Liver (tissue), 8 donors: ENCODE measurements at regions not wholly inside any gene's neighbourhood (a gene's known extent, or its start where the extent isn't known, plus 50 kb on each side); places are given as distances from the start of the nearest gene placed in this dataset.

Source experiments
- DNase-seq: peaks from one replicate; pipeline ENCODE4 v3.0.0-alpha.2; 2017; ENCODE audit warnings: low spot score
- H3K27ac ChIP-seq, 2 donors: one replicate each; pipeline ENCODE4 v1.7.0; 2013; ENCODE audit warnings: inconsistent platforms in 2 of 2, low read length in 2 of 2, control low read depth in 1 of 2, low read depth in 1 of 2, mild to moderate bottlenecking in 1 of 2
- H3K27me3 ChIP-seq, 4 donors: one replicate each; pipeline versions ENCODE4 v1.6.1 to v1.7.0; 2013; ENCODE audit warnings: low read length in 3 of 4, inconsistent platforms in 1 of 4, mild to moderate bottlenecking in 1 of 4, moderate library complexity in 1 of 4; ENCODE audit not compliant: control insufficient read depth in 4 of 4, insufficient read depth in 4 of 4
- H3K36me3 ChIP-seq, 4 donors: one replicate each; pipeline versions ENCODE4 v1.6.1 to v1.7.0; 2013; ENCODE audit warnings: low read length in 3 of 4, mild to moderate bottlenecking in 3 of 4, low read depth in 1 of 4, moderate library complexity in 1 of 4; ENCODE audit not compliant: control insufficient read depth in 4 of 4, insufficient read depth in 3 of 4
- H3K4me1 ChIP-seq, 4 donors: one replicate each; pipeline versions ENCODE4 v1.6.1 to v1.7.0; 2013; ENCODE audit warnings: low read length in 3 of 4, mild to moderate bottlenecking in 3 of 4, moderate library complexity in 1 of 4; ENCODE audit not compliant: control insufficient read depth in 4 of 4, insufficient read depth in 4 of 4
- H3K4me3 ChIP-seq, 3 donors: one replicate each; pipeline versions ENCODE4 v1.6.1 to v1.7.0; 2013; ENCODE audit warnings: low read length in 3 of 3, control low read depth in 1 of 3, low read depth in 1 of 3, mild to moderate bottlenecking in 1 of 3
- H3K9ac ChIP-seq, 2 donors: one replicate each; pipeline ENCODE4 v1.7.0; 2013; ENCODE audit warnings: low read length in 2 of 2, mild to moderate bottlenecking in 2 of 2, moderate library complexity in 2 of 2, control low read depth in 1 of 2, low read depth in 1 of 2
- H3K9me3 ChIP-seq, 4 donors: one replicate each; pipeline versions ENCODE4 v1.6.1 to v1.7.0; 2013; ENCODE audit warnings: low read length in 3 of 4; ENCODE audit not compliant: control insufficient read depth in 4 of 4
- ATF3 ChIP-seq: IDR thresholded peaks from 2 replicates; pipeline ENCODE4 v1.6.1; 2016; ENCODE audit warnings: antibody characterized with exemption
- CTCF ChIP-seq: fragments of 150-350 bp; IDR thresholded peaks from 2 replicates; pipeline ENCODE4 v1.5.1; 2017; ENCODE audit warnings: improper control_type of control experiment, low read depth, low read length; ENCODE audit not compliant: missing input control
- EGR1 ChIP-seq, 2 donors: IDR thresholded peaks; 2 replicates each; pipeline ENCODE4 v1.6.1; 2016 to 2018; ENCODE audit warnings: antibody characterized with exemption in 2 of 2, low read depth in 2 of 2
- FOXA1 ChIP-seq: IDR thresholded peaks from 2 replicates; pipeline ENCODE4 v1.6.1; 2016; ENCODE audit warnings: antibody characterized with exemption
- FOXA2 ChIP-seq: IDR thresholded peaks from 2 replicates; pipeline ENCODE4 v1.6.1; 2016; ENCODE audit warnings: antibody characterized with exemption
- GABPA ChIP-seq, 2 donors: IDR thresholded peaks in 1 of 2; conservative IDR thresholded peaks in 1 of 2; 2 replicates each; pipeline ENCODE4 v1.6.1; 2016; ENCODE audit warnings: antibody characterized with exemption in 2 of 2, mild to moderate bottlenecking in 1 of 2, moderate library complexity in 1 of 2
- HNF4A ChIP-seq, 2 donors: conservative IDR thresholded peaks; 2 replicates each; pipeline ENCODE4 v1.6.1; 2016; ENCODE audit warnings: antibody characterized with exemption in 2 of 2, mild to moderate bottlenecking in 2 of 2
- HNF4G ChIP-seq: IDR thresholded peaks from 2 replicates; pipeline ENCODE4 v1.6.1; 2016; ENCODE audit warnings: antibody characterized with exemption
- NR2F2 ChIP-seq: IDR thresholded peaks from 2 replicates; pipeline ENCODE4 v1.6.1; 2016; ENCODE audit warnings: antibody characterized with exemption
- RAD21 ChIP-seq, 2 donors: IDR thresholded peaks; 2 replicates each; pipeline ENCODE4 v1.6.1; 2016; ENCODE audit warnings: antibody characterized with exemption in 2 of 2, mild to moderate bottlenecking in 2 of 2
- REST ChIP-seq: IDR thresholded peaks from 2 replicates; pipeline ENCODE4 v1.6.1; 2016; ENCODE audit warnings: antibody characterized with exemption, mild to moderate bottlenecking
- RXRA ChIP-seq, 2 donors: IDR thresholded peaks; 2 replicates each; pipeline ENCODE4 v1.6.1; 2017 to 2018; ENCODE audit warnings: antibody characterized with exemption in 2 of 2, mild to moderate bottlenecking in 1 of 2
- SP1 ChIP-seq: IDR thresholded peaks from 2 replicates; pipeline ENCODE4 v1.6.1; 2018; ENCODE audit warnings: antibody characterized with exemption, mild to moderate bottlenecking
- TAF1 ChIP-seq: conservative IDR thresholded peaks from 2 replicates; pipeline ENCODE4 v1.6.1; 2016; ENCODE audit warnings: antibody characterized with exemption, mild to moderate bottlenecking
- YY1 ChIP-seq: IDR thresholded peaks from 2 replicates; pipeline ENCODE4 v1.6.1; 2016; ENCODE audit warnings: antibody characterized with exemption, mild to moderate bottlenecking
- ZBTB33 ChIP-seq: IDR thresholded peaks from 2 replicates; pipeline ENCODE4 v1.6.1; 2016; ENCODE audit warnings: antibody characterized with exemption
- WGBS: extraction: QIAGEN DNeasy Blood & Tissue Kit; methylation state at CpG from one replicate; pipeline ENCODE4 v1.1.7; 2013; 5-methylcytosine and 5-hydroxymethylcytosine counted together
- donor health status: healthy.
- donor health status: healthy.
- donor health status: healthy.
- donor health status: healthy.
- donor health status: healthy.

DNA sequence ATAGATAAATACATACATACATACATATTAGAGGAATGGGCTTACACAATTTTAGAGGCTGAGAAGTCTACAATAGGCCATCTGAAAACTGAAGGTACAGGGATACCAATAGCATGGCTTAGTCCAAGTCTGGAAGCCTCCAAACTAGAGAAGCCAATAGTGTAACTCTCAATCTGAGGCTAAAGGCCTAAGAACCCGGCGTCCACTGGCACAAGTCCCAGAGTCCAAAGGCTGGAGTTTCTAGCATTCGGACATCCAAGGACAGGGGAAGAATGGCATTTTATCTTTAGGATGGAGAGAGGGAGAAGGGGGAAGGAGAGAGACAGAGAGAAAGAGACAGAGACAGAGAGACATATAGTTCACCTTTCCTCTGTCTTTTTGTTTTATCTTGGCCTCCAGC lies 63.7 kb upstream of the SYT4 start:
- Histone ChIP-seq H3K27me3 (no peaks in the 10 kb centered on the region), H3K4me1 (no peaks in the 10 kb centered on the region), H3K9ac (no peak overlapping the region), H3K27ac (no peak overlapping the region), H3K4me3 (no peak overlapping the region), H3K36me3 (no peaks in the 10 kb centered on the region), H3K9me3 (no peaks in the 10 kb centered on the region)
- no peak for DNase-seq
- TF ChIP-seq RAD21 (IDR thresholded peaks at IDR 0.05) (no peak), HNF4A (conservative IDR thresholded peaks at IDR 0.05) (peak in 1 of 2 donors; percentile 48)
- 29% methylated on average over 3 of the region's 3 CpGs for WGBS

DNA sequence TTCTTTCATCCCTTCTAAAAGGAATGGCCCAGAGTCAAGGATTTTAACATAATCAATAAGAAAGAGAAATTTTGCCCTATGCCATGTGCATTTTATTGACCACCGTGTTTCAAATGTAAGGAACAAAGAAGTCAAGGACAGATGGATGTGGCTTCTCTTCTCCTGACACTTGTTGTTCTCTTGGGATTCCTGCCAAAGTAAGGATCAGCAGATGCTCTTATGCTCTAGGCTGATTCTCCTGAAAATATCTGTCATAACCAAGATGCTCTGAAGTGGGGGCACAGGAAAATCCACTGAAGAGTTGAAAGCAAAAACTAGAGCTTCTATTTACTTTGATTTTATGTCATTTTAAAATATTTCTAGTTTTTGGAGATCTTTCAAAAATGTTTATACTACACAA lies 72.9 kb upstream of the SYT4 start:
- no peaks in the 10 kb centered on the region for H3K36me3 ChIP-seq
- H3K9ac ChIP-seq: no peak overlapping the region
- TF ChIP-seq FOXA1: no peak
- H3K27ac ChIP-seq: no peak overlapping the region
- H3K4me1 ChIP-seq: no peaks in the 10 kb centered on the region
- H3K27me3 ChIP-seq: no peaks in the 10 kb centered on the region
- DNase-seq: no peak
- H3K4me3 ChIP-seq: no peak overlapping the region
- 89% methylated on average over 1 of the region's 1 CpG for WGBS
- H3K9me3 ChIP-seq: no peaks in the 10 kb centered on the region

DNA sequence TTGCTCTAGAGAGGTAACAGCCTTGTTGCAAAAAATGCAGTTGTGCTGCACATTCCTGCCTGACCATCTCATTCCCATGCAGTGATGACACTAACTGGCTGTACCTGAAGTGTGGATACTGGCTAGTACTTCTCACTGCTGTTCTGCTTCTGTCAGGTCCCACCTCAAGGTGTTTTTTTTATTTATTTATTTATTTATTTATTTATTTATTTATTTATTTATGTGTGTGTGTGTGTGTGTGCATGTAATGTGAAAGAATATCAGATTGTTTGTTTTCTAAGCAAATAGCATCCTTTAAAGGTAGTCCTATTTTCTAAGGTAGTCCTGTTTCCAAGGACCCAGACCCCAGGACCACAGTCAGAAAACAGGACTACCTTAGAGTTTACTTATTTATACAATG lies 87.2 kb upstream of the SYT4 start:
- DNase-seq: no peak
- no peak for TF ChIP-seq NR2F2
- no peak for TF ChIP-seq RXRA (IDR thresholded peaks at IDR 0.05)
- no peak for TF ChIP-seq ATF3
- no peak for TF ChIP-seq ZBTB33
- no peak for TF ChIP-seq EGR1 (IDR thresholded peaks at IDR 0.05; ENCODE audit: low read depth in 2 of 2)
- TF ChIP-seq FOXA2: no peak
- no peak for TF ChIP-seq HNF4A (conservative IDR thresholded peaks at IDR 0.05)
- TF ChIP-seq FOXA1: no peak
- no peak for TF ChIP-seq REST
- TF ChIP-seq CTCF: no peak
- no peak for TF ChIP-seq HNF4G
- no peak for TF ChIP-seq RAD21 (IDR thresholded peaks at IDR 0.05)
- TF ChIP-seq SP1: no peak
- no peak for TF ChIP-seq YY1
- no peak for TF ChIP-seq GABPA (IDR thresholded peaks at IDR 0.05 in 1 of 2, conservative IDR thresholded peaks at IDR 0.05 in 1 of 2)
- no peak for TF ChIP-seq TAF1
- no peaks in the 10 kb centered on the region for H3K27me3 ChIP-seq
- H3K9ac ChIP-seq: no peak overlapping the region
- no peaks in the 10 kb centered on the region for H3K4me1 ChIP-seq
- H3K4me3 ChIP-seq: no peak overlapping the region
- no peak overlapping the region for H3K27ac ChIP-seq
- no peaks in the 10 kb centered on the region for H3K9me3 ChIP-seq
- H3K36me3 ChIP-seq: no peaks in the 10 kb centered on the region
